Hepatocyte (in vitro differentiated cells): ENCODE measurements at regions not wholly inside any gene's neighbourhood (a gene's known extent, or its start where the extent isn't known, plus 50 kb on each side); places are given as distances from the start of the nearest gene placed in this dataset.

ENCODE experiments used
- EZH2 ChIP-seq: fragments of 200-600 bp; sonication (generic); IDR thresholded peaks from 2 replicates; pipeline ENCODE4 v1.6.1; 2016; ENCODE audit warnings: antibody characterized with exemption, mild to moderate bottlenecking, borderline replicate concordance
- TF ChIP-seq, protein P1 (sequence below): fragments of 200-600 bp; sonication (generic); IDR thresholded peaks from 2 replicates; pipeline ENCODE4 v1.5.1; 2016; ENCODE audit warnings: antibody characterized with exemption, mild to moderate bottlenecking; ENCODE audit not compliant: poor library complexity

DNA sequence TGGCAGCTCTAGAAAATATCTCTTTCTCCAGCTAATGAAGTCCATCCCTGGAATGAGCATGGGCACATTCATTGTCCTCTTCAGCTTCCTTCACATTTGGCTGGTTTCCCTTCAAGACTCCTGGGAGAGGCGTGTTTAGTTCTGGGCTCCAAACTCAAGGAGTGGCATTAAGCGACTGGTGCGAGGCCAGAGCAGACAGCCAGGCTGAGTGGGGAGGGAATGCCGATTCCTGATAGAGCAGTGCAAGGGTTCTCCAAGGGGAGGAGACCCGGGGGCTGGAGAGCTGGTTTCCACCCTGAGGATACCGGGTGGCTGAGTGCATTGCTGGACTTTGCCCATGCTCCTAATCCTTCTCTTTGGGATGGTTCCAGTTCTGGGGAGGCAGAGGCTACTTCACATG, 372.1 kb downstream of the RPS24 start:
- TF ChIP-seq, protein P1, sequence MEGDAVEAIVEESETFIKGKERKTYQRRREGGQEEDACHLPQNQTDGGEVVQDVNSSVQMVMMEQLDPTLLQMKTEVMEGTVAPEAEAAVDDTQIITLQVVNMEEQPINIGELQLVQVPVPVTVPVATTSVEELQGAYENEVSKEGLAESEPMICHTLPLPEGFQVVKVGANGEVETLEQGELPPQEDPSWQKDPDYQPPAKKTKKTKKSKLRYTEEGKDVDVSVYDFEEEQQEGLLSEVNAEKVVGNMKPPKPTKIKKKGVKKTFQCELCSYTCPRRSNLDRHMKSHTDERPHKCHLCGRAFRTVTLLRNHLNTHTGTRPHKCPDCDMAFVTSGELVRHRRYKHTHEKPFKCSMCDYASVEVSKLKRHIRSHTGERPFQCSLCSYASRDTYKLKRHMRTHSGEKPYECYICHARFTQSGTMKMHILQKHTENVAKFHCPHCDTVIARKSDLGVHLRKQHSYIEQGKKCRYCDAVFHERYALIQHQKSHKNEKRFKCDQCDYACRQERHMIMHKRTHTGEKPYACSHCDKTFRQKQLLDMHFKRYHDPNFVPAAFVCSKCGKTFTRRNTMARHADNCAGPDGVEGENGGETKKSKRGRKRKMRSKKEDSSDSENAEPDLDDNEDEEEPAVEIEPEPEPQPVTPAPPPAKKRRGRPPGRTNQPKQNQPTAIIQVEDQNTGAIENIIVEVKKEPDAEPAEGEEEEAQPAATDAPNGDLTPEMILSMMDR = no peak
- TF ChIP-seq EZH2 = no peak
